SK-N-SH treated with all-trans-retinoic acid at 6 μM for 48 hours (cell line): ENCODE measurements at regions not wholly inside any gene's neighbourhood (a gene's known extent, or its start where the extent isn't known, plus 50 kb on each side); places are given as distances from the start of the nearest gene placed in this dataset.

Source experiments
- ATAC-seq: fragments of 200-7000 bp; cut with Tn5 transposase; 3 replicates; pipeline ENCODE4 v1.9.1; 2020; ENCODE audit warnings: mild to moderate bottlenecking, moderate library complexity
- ARNTL ChIP-seq: fragments of 450-650 bp; formaldehyde crosslinking; IDR thresholded peaks from 2 replicates; pipeline ENCODE4 v1.5.0; 2020; ENCODE audit warnings: low read depth, mild to moderate bottlenecking, moderate library complexity, borderline replicate concordance
- BACH2 ChIP-seq: fragments of 250-450 bp; sonication (Bioruptor Pico); IDR thresholded peaks from 2 replicates; pipeline ENCODE4 v1.9.0; 2021; ENCODE audit warnings: mild to moderate bottlenecking, borderline replicate concordance
- CSDC2 ChIP-seq: fragments of 250-450 bp; sonication (Bioruptor Pico); IDR thresholded peaks from 2 replicates; pipeline ENCODE4 v1.5.0; 2020; ENCODE audit warnings: mild to moderate bottlenecking, moderate library complexity
- ESRRG ChIP-seq: fragments of 250-450 bp; sonication (Bioruptor Pico); IDR thresholded peaks from 2 replicates; pipeline ENCODE4 v1.6.1; 2021; ENCODE audit warnings: mild to moderate bottlenecking
- ISL1 ChIP-seq: fragments of 250-450 bp; sonication (Bioruptor Pico); IDR thresholded peaks from 2 replicates; pipeline ENCODE4 v2.1.2; 2022; ENCODE audit warnings: mild to moderate bottlenecking, moderate library complexity
- OSR1 ChIP-seq: fragments of 250-450 bp; sonication (Bioruptor Pico); IDR thresholded peaks from 2 replicates; pipeline ENCODE4 v1.8.0; 2022; ENCODE audit warnings: moderate library complexity, mild to moderate bottlenecking, inconsistent platforms
- PPARA ChIP-seq: fragments of 250-450 bp; sonication (Bioruptor Pico); IDR thresholded peaks from 2 replicates; pipeline ENCODE4 v1.5.0; 2020; ENCODE audit warnings: mild to moderate bottlenecking, borderline replicate concordance
- RARB ChIP-seq: fragments of 250-450 bp; sonication (Bioruptor Pico); IDR thresholded peaks from 2 replicates; pipeline ENCODE4 v1.8.0; 2021; ENCODE audit warnings: mild to moderate bottlenecking, moderate library complexity
- SNAI2 ChIP-seq: fragments of 250-450 bp; sonication (Bioruptor Pico); IDR thresholded peaks from 2 replicates; pipeline ENCODE4 v1.5.0; 2020; ENCODE audit warnings: mild to moderate bottlenecking, moderate library complexity
- TCF4 ChIP-seq: fragments of 250-450 bp; sonication (Bioruptor Pico); IDR thresholded peaks from 2 replicates; pipeline ENCODE4 v1.8.0; 2021; ENCODE audit warnings: mild to moderate bottlenecking, moderate library complexity, borderline replicate concordance
- TOX ChIP-seq: fragments of 250-450 bp; sonication (Bioruptor Pico); IDR thresholded peaks from 2 replicates; pipeline ENCODE4 v1.8.0; 2021; ENCODE audit warnings: mild to moderate bottlenecking, moderate library complexity, borderline replicate concordance
- ZC3H10 ChIP-seq: fragments of 250-450 bp; sonication (Bioruptor Pico); IDR thresholded peaks from 2 replicates; pipeline ENCODE4 v1.5.1; 2021; ENCODE audit warnings: mild to moderate bottlenecking, moderate library complexity
- ZFP30 ChIP-seq: fragments of 450-650 bp; formaldehyde crosslinking; IDR thresholded peaks from 2 replicates; pipeline ENCODE4 v1.5.0; 2022; ENCODE audit warnings: mild to moderate bottlenecking, moderate library complexity
- ZNF565 ChIP-seq: fragments of 450-650 bp; formaldehyde crosslinking; conservative IDR thresholded peaks from 2 replicates; pipeline ENCODE4 v1.5.0; 2020; ENCODE audit warnings: low read depth, mild to moderate bottlenecking, moderate library complexity
- ZNF70 ChIP-seq: fragments of 450-650 bp; formaldehyde crosslinking; IDR thresholded peaks from 2 replicates; pipeline ENCODE4 v1.5.0; 2020; ENCODE audit warnings: mild to moderate bottlenecking, moderate library complexity
- ZNF8 ChIP-seq: fragments of 450-650 bp; formaldehyde crosslinking; IDR thresholded peaks from 2 replicates; pipeline ENCODE4 v1.5.0; 2020; ENCODE audit warnings: mild to moderate bottlenecking, moderate library complexity
- TF ChIP-seq, protein P1 (sequence below): fragments of 250-450 bp; sonication (Bioruptor Pico); IDR thresholded peaks from 2 replicates; pipeline ENCODE4 v1.5.0; 2020; ENCODE audit warnings: mild to moderate bottlenecking, moderate library complexity
- TF ChIP-seq, protein P2 (sequence below): fragments of 250-450 bp; sonication (Bioruptor Pico); IDR thresholded peaks from 2 replicates; pipeline ENCODE4 v1.8.0; 2020; ENCODE audit warnings: mild to moderate bottlenecking, moderate library complexity, borderline replicate concordance
- TF ChIP-seq, protein P3 (sequence below): fragments of 250-450 bp; sonication (Bioruptor Pico); IDR thresholded peaks from 2 replicates; pipeline ENCODE4 v1.5.1; 2020; ENCODE audit warnings: low read depth, mild to moderate bottlenecking, moderate library complexity

DNA sequence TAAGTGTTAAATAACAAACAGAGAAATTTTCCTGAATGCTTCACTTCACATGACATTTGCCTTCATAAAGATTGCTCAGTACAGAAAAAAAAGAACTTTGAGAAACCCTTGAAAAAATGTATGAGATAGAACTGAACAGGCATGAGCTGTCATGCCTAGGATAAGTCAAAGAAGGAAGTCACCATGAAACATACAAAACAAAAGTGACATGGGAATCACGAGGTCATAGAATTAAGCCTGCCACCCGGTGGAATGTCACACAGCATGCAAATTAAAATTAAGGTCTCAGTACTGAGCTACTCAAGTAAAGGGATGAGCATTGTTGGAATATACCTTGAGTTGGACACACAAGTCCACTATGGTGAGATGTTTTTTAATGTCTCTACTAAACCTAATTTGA is 652.5 kb upstream of the NECTIN3 start (continued):
- no peak for TF ChIP-seq TCF4 (CRISPR knock-in tag)

DNA sequence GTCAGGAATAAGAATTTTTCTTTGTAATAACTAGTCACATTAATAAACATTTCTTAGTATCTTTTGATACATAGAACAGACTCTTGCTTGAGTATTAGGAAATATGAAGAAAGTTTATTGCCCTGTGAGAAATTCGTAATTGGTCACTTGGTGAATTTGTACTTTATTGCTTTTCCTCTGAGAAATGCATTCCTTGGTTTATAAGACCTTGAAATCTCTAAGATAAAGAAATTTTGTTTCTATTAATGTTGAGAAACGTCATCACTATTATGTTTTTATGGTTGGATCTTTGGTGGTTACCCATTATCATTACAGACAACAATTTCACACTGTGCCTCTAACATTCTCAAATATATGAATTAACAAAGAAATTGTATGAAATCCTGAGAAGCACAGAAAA is 652.0 kb upstream of the NECTIN3 start:
- no peak for ATAC-seq
- TF ChIP-seq CSDC2 (CRISPR knock-in tag) (no peak), TCF4 (CRISPR knock-in tag) (no peak), ARNTL (CRISPR knock-in tag) (no peak), ZNF8 (CRISPR knock-in tag) (no peak), ZFP30 (CRISPR knock-in tag) (no peak), ZNF565 (CRISPR knock-in tag) (no peak), RARB (CRISPR knock-in tag) (no peak), ZNF70 (CRISPR knock-in tag) (no peak), SNAI2 (CRISPR knock-in tag) (no peak), OSR1 (CRISPR knock-in tag) (no peak), BACH2 (CRISPR knock-in tag) (no peak), PPARA (CRISPR knock-in tag) (no peak)
- TF ChIP-seq, protein P1, sequence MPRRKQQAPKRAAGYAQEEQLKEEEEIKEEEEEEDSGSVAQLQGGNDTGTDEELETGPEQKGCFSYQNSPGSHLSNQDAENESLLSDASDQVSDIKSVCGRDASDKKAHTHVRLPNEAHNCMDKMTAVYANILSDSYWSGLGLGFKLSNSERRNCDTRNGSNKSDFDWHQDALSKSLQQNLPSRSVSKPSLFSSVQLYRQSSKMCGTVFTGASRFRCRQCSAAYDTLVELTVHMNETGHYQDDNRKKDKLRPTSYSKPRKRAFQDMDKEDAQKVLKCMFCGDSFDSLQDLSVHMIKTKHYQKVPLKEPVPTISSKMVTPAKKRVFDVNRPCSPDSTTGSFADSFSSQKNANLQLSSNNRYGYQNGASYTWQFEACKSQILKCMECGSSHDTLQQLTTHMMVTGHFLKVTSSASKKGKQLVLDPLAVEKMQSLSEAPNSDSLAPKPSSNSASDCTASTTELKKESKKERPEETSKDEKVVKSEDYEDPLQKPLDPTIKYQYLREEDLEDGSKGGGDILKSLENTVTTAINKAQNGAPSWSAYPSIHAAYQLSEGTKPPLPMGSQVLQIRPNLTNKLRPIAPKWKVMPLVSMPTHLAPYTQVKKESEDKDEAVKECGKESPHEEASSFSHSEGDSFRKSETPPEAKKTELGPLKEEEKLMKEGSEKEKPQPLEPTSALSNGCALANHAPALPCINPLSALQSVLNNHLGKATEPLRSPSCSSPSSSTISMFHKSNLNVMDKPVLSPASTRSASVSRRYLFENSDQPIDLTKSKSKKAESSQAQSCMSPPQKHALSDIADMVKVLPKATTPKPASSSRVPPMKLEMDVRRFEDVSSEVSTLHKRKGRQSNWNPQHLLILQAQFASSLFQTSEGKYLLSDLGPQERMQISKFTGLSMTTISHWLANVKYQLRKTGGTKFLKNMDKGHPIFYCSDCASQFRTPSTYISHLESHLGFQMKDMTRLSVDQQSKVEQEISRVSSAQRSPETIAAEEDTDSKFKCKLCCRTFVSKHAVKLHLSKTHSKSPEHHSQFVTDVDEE (CRISPR knock-in tag): no peak
- TF ChIP-seq, protein P2, sequence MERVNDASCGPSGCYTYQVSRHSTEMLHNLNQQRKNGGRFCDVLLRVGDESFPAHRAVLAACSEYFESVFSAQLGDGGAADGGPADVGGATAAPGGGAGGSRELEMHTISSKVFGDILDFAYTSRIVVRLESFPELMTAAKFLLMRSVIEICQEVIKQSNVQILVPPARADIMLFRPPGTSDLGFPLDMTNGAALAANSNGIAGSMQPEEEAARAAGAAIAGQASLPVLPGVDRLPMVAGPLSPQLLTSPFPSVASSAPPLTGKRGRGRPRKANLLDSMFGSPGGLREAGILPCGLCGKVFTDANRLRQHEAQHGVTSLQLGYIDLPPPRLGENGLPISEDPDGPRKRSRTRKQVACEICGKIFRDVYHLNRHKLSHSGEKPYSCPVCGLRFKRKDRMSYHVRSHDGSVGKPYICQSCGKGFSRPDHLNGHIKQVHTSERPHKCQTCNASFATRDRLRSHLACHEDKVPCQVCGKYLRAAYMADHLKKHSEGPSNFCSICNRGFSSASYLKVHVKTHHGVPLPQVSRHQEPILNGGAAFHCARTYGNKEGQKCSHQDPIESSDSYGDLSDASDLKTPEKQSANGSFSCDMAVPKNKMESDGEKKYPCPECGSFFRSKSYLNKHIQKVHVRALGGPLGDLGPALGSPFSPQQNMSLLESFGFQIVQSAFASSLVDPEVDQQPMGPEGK (CRISPR knock-in tag): no peak

DNA sequence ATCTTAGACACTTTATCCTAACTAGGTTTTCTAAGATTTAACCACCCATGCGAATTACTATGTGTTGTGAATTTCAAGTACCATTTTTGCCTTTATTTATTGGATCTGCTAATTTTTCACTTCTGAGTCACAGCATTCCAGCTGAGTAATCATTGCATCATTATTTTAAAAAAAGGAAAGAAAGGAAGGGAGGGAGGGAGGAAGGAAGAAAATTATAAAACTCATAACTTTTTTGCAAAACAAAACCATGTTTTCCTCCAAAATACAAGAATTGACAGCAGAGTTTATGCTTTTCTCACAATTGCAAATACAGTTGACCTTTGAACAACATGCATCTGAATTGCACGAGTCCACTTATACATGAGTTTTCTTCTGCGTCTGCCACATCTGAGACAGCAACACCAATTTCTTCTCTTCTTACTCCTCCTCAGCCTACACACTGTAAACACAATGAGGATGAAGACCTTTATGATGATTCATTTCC is 651.4 kb upstream of the NECTIN3 start:
- peak; percentile 85 for ATAC-seq
- TF ChIP-seq TOX (CRISPR knock-in tag) (peak; percentile 23; the same call in 1 of the 2 replicates), ZNF565 (CRISPR knock-in tag) (no peak), ISL1 (CRISPR knock-in tag) (peak; percentile 43; the same call in 1 of the 2 replicates)

DNA sequence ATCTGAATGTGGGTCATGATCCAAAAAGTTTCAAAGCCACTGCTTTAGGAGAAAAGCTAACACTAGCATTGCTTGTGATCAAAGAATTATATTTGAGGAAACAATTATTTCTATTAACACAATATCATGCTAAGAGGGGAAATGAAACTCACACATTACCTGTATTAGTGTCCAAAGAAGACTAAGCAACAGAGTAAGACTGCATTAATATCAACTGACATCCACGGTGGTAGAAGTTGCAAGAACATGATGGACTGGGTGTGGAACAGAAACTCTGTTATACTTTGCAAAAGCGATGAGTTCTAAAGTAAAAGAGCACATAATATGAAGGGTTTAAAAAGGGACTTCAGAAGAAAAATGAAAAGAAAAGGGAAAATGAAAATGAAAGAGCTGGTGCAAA is 648.3 kb upstream of the NECTIN3 start:
- no peak for ATAC-seq
- TF ChIP-seq ZC3H10 (CRISPR knock-in tag): no peak
- no peak for TF ChIP-seq ESRRG
- no peak for TF ChIP-seq TCF4 (CRISPR knock-in tag)
- TF ChIP-seq, protein P1 (CRISPR knock-in tag): no peak
- no peak for TF ChIP-seq SNAI2 (CRISPR knock-in tag)
- no peak for TF ChIP-seq BACH2 (CRISPR knock-in tag)
- TF ChIP-seq ZNF8 (CRISPR knock-in tag): no peak
- TF ChIP-seq, protein P3, sequence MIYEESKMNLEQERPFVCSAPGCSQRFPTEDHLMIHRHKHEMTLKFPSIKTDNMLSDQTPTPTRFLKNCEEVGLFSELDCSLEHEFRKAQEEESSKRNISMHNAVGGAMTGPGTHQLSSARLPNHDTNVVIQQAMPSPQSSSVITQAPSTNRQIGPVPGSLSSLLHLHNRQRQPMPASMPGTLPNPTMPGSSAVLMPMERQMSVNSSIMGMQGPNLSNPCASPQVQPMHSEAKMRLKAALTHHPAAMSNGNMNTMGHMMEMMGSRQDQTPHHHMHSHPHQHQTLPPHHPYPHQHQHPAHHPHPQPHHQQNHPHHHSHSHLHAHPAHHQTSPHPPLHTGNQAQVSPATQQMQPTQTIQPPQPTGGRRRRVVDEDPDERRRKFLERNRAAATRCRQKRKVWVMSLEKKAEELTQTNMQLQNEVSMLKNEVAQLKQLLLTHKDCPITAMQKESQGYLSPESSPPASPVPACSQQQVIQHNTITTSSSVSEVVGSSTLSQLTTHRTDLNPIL (CRISPR knock-in tag): no peak
